ENCODE measurements at regions not wholly inside any gene's neighbourhood (a gene's known extent, or its start where the extent isn't known, plus 50 kb on each side); places are given as distances from the start of the nearest gene placed in this dataset.

DNA sequence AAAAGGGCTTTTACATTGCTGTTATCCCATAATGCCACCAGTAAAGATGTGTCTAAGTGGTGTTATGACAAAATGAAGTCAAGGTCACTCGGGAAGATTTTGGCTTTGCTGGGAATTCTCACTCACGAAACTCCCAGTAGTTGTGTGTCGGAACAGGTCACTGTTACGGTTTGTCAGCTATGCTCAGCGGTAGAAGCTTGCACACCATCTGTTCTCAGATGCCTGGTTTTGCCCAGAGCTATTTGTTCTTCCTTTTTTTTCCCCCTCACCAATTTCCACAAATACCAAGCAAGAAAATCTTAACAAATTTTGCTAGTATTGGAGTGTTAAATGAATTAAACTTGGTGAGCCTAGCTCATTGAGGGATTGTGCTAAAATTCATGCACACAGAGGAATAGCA lies 915.1 kb downstream of the MCTP2 start:
- no peak for TF ChIP-seq CTCF (IDR thresholded peaks at IDR 0.05; ENCODE audit: low read depth, low read length, poor library complexity, severe bottlenecking)
- no peak for TF ChIP-seq EZH2phosphoT487 (IDR thresholded peaks at IDR 0.05; ENCODE audit: borderline replicate concordance, low read length)

Measured in DOHH2 (cell line).